GM19328 (cell line): ENCODE measurements at regions not wholly inside any gene's neighbourhood (a gene's known extent, or its start where the extent isn't known, plus 50 kb on each side); places are given as distances from the start of the nearest gene placed in this dataset.

ENCODE experiments used
- ATAC-seq: cut with Tn5 transposase; IDR thresholded peaks from one replicate; pipeline ENCODE4 v1.9.1; 2021; ENCODE audit warnings: mild to moderate bottlenecking, moderate library complexity; ENCODE audit not compliant: unreplicated experiment

GRCh38 chr4:151994429-151994828 lies 233.6 kb upstream of the GATB start:
- ATAC-seq, result no peak

- ATAC-seq, result no peak
These were observed 232.7 kb upstream of the GATB start for GRCh38 chr4:151993521-151993920.

- no peak for ATAC-seq
These were observed 231.7 kb upstream of the GATB start for GRCh38 chr4:151992332-151993154.

GRCh38 chr4:151991884-151992167 lies 231.0 kb upstream of the GATB start:
- no peak for ATAC-seq

- no peak for ATAC-seq
These were observed 230.4 kb upstream of the GATB start for GRCh38 chr4:151991001-151991883.

GRCh38 chr4:151990201-151990600 lies 229.4 kb upstream of the GATB start:
- ATAC-seq, result no peak

GRCh38 chr4:151988591-151988990 lies 227.8 kb upstream of the GATB start:
- no peak for ATAC-seq

GRCh38 chr4:151987606-151988005 lies 226.8 kb upstream of the GATB start:
- ATAC-seq, result no peak

- ATAC-seq, result no peak
These were observed 223.0 kb upstream of the GATB start for GRCh38 chr4:151983854-151984253.

GRCh38 chr4:151979819-151980218 lies 219.0 kb upstream of the GATB start:
- no peak for ATAC-seq

- no peak for ATAC-seq
These were observed 207.8 kb upstream of the GATB start for GRCh38 chr4:151968643-151969042.

GRCh38 chr4:151967074-151967473 lies 206.3 kb upstream of the GATB start:
- ATAC-seq, result no peak

- ATAC-seq, result no peak
These were observed 201.5 kb upstream of the GATB start for GRCh38 chr4:151962138-151962823.

- ATAC-seq, result no peak
These were observed 200.6 kb upstream of the GATB start for GRCh38 chr4:151961456-151961855.

- ATAC-seq, result no peak
These were observed 199.8 kb upstream of the GATB start for GRCh38 chr4:151960449-151961230.

GRCh38 chr4:151957153-151957552 lies 196.3 kb upstream of the GATB start:
- ATAC-seq, result no peak

GRCh38 chr4:151955721-151956380 lies 195.0 kb upstream of the GATB start:
- ATAC-seq, result no peak

- ATAC-seq, result no peak
These were observed 193.1 kb upstream of the GATB start for GRCh38 chr4:151953795-151954372.

GRCh38 chr4:151953312-151953711 lies 192.5 kb upstream of the GATB start:
- ATAC-seq, result no peak

GRCh38 chr4:151952711-151953254 lies 192.0 kb upstream of the GATB start:
- no peak for ATAC-seq
